ENCODE measurements at regions not wholly inside any gene's neighbourhood (a gene's known extent, or its start where the extent isn't known, plus 50 kb on each side); places are given as distances from the start of the nearest gene placed in this dataset.

- TF ChIP-seq CTCF (IDR thresholded peaks at IDR 0.05) (no peak), POLR2A (IDR thresholded peaks at IDR 0.05) (no peak)
Measured at GRCh38 chr13:53507741-53508140, 479.1 kb downstream of the OLFM4 start.

All from uterus (tissue), 2 donors.